B cell (primary cell): ENCODE measurements at regions not wholly inside any gene's neighbourhood (a gene's known extent, or its start where the extent isn't known, plus 50 kb on each side); places are given as distances from the start of the nearest gene placed in this dataset.

Experiments used
- ATAC-seq: fragments of 200-7000 bp; cut with Tn5 transposase; one replicate; pipeline ENCODE4 v1.10.0; 2021; ENCODE audit warnings: low read depth, mild to moderate bottlenecking, moderate number of reproducible peaks, moderate library complexity
- CTCF ChIA-PET: fragments of 350-600 bp; sonication (Branson Sonifier 250); formaldehyde crosslinking; loops from one replicate; lab custom pipeline; 2021; ENCODE audit warnings: antibody characterized with exemption, inconsistent platforms; lab: Charles Lee
- POLR2A ChIA-PET: fragments of 350-600 bp; sonication (Branson Sonifier 250); formaldehyde crosslinking; loops from one replicate; lab custom pipeline; 2021; ENCODE audit warnings: antibody characterized with exemption; lab: Charles Lee
- DNase-seq: peaks from one replicate; pipeline ENCODE4 v3.0.0; 2013
- H2AFZ ChIP-seq: 2 replicates; pipeline ENCODE4 v1.6.1; 2012; ENCODE audit warnings: mild to moderate bottlenecking, low read depth, low read length; ENCODE audit not compliant: insufficient read depth, poor library complexity, severe bottlenecking
- H3K27ac ChIP-seq, 2 donors: 1 replicate in 1 of 2; 2 replicates in 1 of 2; pipeline ENCODE4 v1.5.1; 2012 to 2013; ENCODE audit warnings: low read length in 2 of 2, mild to moderate bottlenecking in 2 of 2, moderate library complexity in 1 of 2
- H3K27me3 ChIP-seq, 4 experiments: fragments of 200-600 bp in 1 of 4; sonication (generic) in 1 of 4; replicated peaks in 1 of 4; 1 replicate in 2 of 4; 2 replicates in 2 of 4; pipeline versions ENCODE4 v1.6.1 to v1.7.0; 2013 to 2016; ENCODE audit warnings: low read length in 3 of 4, mild to moderate bottlenecking in 2 of 4, mixed read lengths in 1 of 4, moderate library complexity in 1 of 4; ENCODE audit not compliant: insufficient read depth in 4 of 4, control insufficient read depth in 3 of 4; ENCODE audit errors: control extremely low read depth in 1 of 4
- H3K36me3 ChIP-seq, 2 experiments: replicated peaks in 1 of 2; 1 replicate in 1 of 2; 2 replicates in 1 of 2; pipeline versions ENCODE4 v1.6.1 to v1.7.1; 2013; ENCODE audit warnings: low read length in 1 of 2; ENCODE audit not compliant: insufficient read depth in 2 of 2, control insufficient read depth in 1 of 2; ENCODE audit errors: control extremely low read depth in 1 of 2, extremely low read depth in 1 of 2
- H3K4me1 ChIP-seq, 2 donors: fragments of 200-600 bp in 1 of 2; sonication (generic) in 1 of 2; 1 replicate in 1 of 2; 2 replicates in 1 of 2; pipeline versions ENCODE4 v1.5.1 to v1.6.1; 2013 to 2017; ENCODE audit warnings: low read length in 2 of 2; ENCODE audit not compliant: control insufficient read depth in 2 of 2, insufficient read depth in 2 of 2
- H3K4me2 ChIP-seq: replicated peaks from 2 replicates; pipeline ENCODE3; 2012; ENCODE audit warnings: mild to moderate bottlenecking, low read depth, low read length; ENCODE audit not compliant: poor library complexity, severe bottlenecking
- H3K4me3 ChIP-seq, 5 experiments: fragments of 200-600 bp in 1 of 5; sonication (generic) in 1 of 5; 1 replicate in 3 of 5; 2 replicates in 2 of 5; pipeline versions ENCODE4 v1.5.1 to v1.7.0; 2011 to 2016; ENCODE audit warnings: low read length in 4 of 5, mild to moderate bottlenecking in 4 of 5, low read depth in 2 of 5, control low read depth in 1 of 5, moderate library complexity in 1 of 5; ENCODE audit not compliant: insufficient read depth in 1 of 5; ENCODE audit errors: control extremely low read depth in 1 of 5, extremely low read depth in 1 of 5
- H3K79me2 ChIP-seq: fragments of 200-600 bp; sonication (generic); one replicate; pipeline ENCODE4 v1.6.0; 2016; ENCODE audit warnings: low read length; ENCODE audit not compliant: control insufficient read depth, insufficient read depth
- H3K9ac ChIP-seq: fragments of 200-600 bp; sonication (generic); 2 replicates; pipeline ENCODE4 v1.6.1; 2017; ENCODE audit warnings: mild to moderate bottlenecking, low read length, moderate library complexity
- H3K9me3 ChIP-seq, 3 donors: one replicate each; pipeline versions ENCODE4 v1.6.1 to v1.7.1; 2013; ENCODE audit warnings: low read length in 2 of 3; ENCODE audit not compliant: control insufficient read depth in 2 of 3, insufficient read depth in 1 of 3; ENCODE audit errors: control extremely low read depth in 1 of 3
- H4K20me1 ChIP-seq: 2 replicates; pipeline ENCODE4 v1.6.0; 2012; ENCODE audit warnings: mild to moderate bottlenecking, low read length; ENCODE audit not compliant: insufficient read depth, control insufficient read depth, poor library complexity, severe bottlenecking
- H3K27ac Mint-ChIP-seq: one replicate; pipeline ENCODE4 v1.8.0; 2021; ENCODE audit warnings: mixed read lengths
- H3K27me3 Mint-ChIP-seq: one replicate; pipeline ENCODE4 v1.8.0; 2021; ENCODE audit warnings: mixed read lengths
- H3K4me1 Mint-ChIP-seq: one replicate; pipeline ENCODE4 v1.8.0; 2021; ENCODE audit warnings: mixed read lengths
- H3K4me3 Mint-ChIP-seq: one replicate; pipeline ENCODE4 v1.8.0; 2021; ENCODE audit warnings: mixed read lengths
- H3K9me3 Mint-ChIP-seq: one replicate; pipeline ENCODE4 v1.8.0; 2022; ENCODE audit warnings: mixed read lengths; ENCODE audit not compliant: insufficient read depth
- EZH2 ChIP-seq: IDR thresholded peaks from 2 replicates; pipeline ENCODE4 v1.6.1; 2012; ENCODE audit warnings: borderline replicate concordance, low read depth, mild to moderate bottlenecking, moderate library complexity, low read length; ENCODE audit not compliant: insufficient read depth, poor library complexity, severe bottlenecking
- WGBS: methylation state at CpG from one replicate; pipeline ENCODE4 v1.1.5; 2013; ENCODE audit warnings: missing lambda C conversion rate; ENCODE audit not compliant: insufficient coverage; 5-methylcytosine and 5-hydroxymethylcytosine counted together
- intact Hi-C: fragments of 100-400 bp; cut with micrococcal nuclease; formaldehyde crosslinking; loops from one replicate; pipeline ENCODE4 v1.10.0; 2022
- TF ChIP-seq, protein P1 (sequence below): fragments of 200-600 bp; IDR thresholded peaks from one replicate; pipeline ENCODE4 v1.8.0; 2022; ENCODE audit warnings: antibody characterized with exemption, mild to moderate bottlenecking

GRCh38 chr6:82751718-82752117 lies 313.9 kb downstream of the UBE3D start:
- no peaks in the 10 kb centered on the region for H3K9me3 Mint-ChIP-seq
- H3K27ac ChIP-seq, result no peak overlapping the region

GRCh38 chr6:82761674-82762345 lies 303.8 kb downstream of the UBE3D start:
- Histone ChIP-seq H3K9me3 (no peaks in the 10 kb centered on the region), H3K4me3 (no peak overlapping the region), H3K27ac (no peak overlapping the region), H3K79me2 (no peaks in the 10 kb centered on the region), H3K27me3 (no peaks in the 10 kb centered on the region), H3K36me3 (no peaks in the 10 kb centered on the region), H4K20me1 (no peaks in the 10 kb centered on the region), H3K9ac (no peak overlapping the region), H3K4me2 (no peak overlapping the region), H3K4me1 (no peaks in the 10 kb centered on the region), H2AFZ (no peak overlapping the region)
- Mint-ChIP-seq H3K27me3 (no peaks in the 10 kb centered on the region), H3K4me3 (no peak overlapping the region), H3K4me1 (no peaks in the 10 kb centered on the region), H3K27ac (no peak overlapping the region), H3K9me3 (no peaks in the 10 kb centered on the region)
- WGBS, result no CpG with 5 or more reads among the region's 2 CpGs
- POLR2A ChIA-PET, result no interaction called here
- CTCF ChIA-PET, result no interaction called here
- ATAC-seq (no peak), DNase-seq (no peak)
- TF ChIP-seq EZH2, result no peak
- TF ChIP-seq, protein P1, sequence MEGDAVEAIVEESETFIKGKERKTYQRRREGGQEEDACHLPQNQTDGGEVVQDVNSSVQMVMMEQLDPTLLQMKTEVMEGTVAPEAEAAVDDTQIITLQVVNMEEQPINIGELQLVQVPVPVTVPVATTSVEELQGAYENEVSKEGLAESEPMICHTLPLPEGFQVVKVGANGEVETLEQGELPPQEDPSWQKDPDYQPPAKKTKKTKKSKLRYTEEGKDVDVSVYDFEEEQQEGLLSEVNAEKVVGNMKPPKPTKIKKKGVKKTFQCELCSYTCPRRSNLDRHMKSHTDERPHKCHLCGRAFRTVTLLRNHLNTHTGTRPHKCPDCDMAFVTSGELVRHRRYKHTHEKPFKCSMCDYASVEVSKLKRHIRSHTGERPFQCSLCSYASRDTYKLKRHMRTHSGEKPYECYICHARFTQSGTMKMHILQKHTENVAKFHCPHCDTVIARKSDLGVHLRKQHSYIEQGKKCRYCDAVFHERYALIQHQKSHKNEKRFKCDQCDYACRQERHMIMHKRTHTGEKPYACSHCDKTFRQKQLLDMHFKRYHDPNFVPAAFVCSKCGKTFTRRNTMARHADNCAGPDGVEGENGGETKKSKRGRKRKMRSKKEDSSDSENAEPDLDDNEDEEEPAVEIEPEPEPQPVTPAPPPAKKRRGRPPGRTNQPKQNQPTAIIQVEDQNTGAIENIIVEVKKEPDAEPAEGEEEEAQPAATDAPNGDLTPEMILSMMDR, result no peak
- intact Hi-C loops, result no loop called here

More at GRCh38 chr6:82751718-82752117, 313.9 kb downstream of the UBE3D start:
- H3K4me3 ChIP-seq, result no peak overlapping the region
- H3K4me2 ChIP-seq, result no peak overlapping the region
- H3K4me1 Mint-ChIP-seq, result no peaks in the 10 kb centered on the region
- no peak overlapping the region for H3K4me3 Mint-ChIP-seq
- H3K4me1 ChIP-seq, result no peaks in the 10 kb centered on the region
- no peaks in the 10 kb centered on the region for H3K9me3 ChIP-seq
- ATAC-seq (no peak), DNase-seq (no peak)
- TF ChIP-seq, protein P1, result no peak
- no peak for TF ChIP-seq EZH2
- H3K27me3 Mint-ChIP-seq, result no peaks in the 10 kb centered on the region
- H3K79me2 ChIP-seq, result no peaks in the 10 kb centered on the region
- no peaks in the 10 kb centered on the region for H3K27me3 ChIP-seq
- ChIA-PET POLR2A (no interaction called here), CTCF (no interaction called here)
- no peak overlapping the region for H3K9ac ChIP-seq
- H4K20me1 ChIP-seq, result no peaks in the 10 kb centered on the region
- intact Hi-C loops, result no loop called here
- no peaks in the 10 kb centered on the region for H3K36me3 ChIP-seq
- no peak overlapping the region for H3K27ac Mint-ChIP-seq
- H2AFZ ChIP-seq, result no peak overlapping the region
